Gastrocnemius medialis (tissue), 4 donors: ENCODE measurements at regions not wholly inside any gene's neighbourhood (a gene's known extent, or its start where the extent isn't known, plus 50 kb on each side); places are given as distances from the start of the nearest gene placed in this dataset.

ENCODE experiments used
- ATAC-seq, 2 donors: fragments of 150-250 bp; one replicate each; pipeline ENCODE4 v1.9.1; 2016
- DNase-seq, 2 donors: peaks; one replicate each; pipeline ENCODE4 v3.0.0-alpha.2; 2019
- H3K27ac ChIP-seq, 4 donors: fragments of 200-600 bp; sonication (generic); 1 replicate in 1 of 4; 2 replicates in 3 of 4; pipeline ENCODE4 v1.5.1; 2016 to 2018; ENCODE audit warnings: mild to moderate bottlenecking in 2 of 4, moderate library complexity in 1 of 4
- H3K27me3 ChIP-seq, 3 donors: fragments of 200-600 bp; sonication (generic) in 2 of 3; 1 replicate in 1 of 3; 2 replicates in 2 of 3; pipeline versions ENCODE4 v1.5.1 to v1.6.0; 2016 to 2019; ENCODE audit warnings: mild to moderate bottlenecking in 1 of 3, moderate library complexity in 1 of 3
- H3K36me3 ChIP-seq, 2 donors: fragments of 200-600 bp; sonication (generic) in 1 of 2; one replicate each; pipeline ENCODE4 v1.5.1; 2017 to 2018
- H3K4me1 ChIP-seq, 2 donors: fragments of 200-600 bp; sonication (generic) in 1 of 2; one replicate each; pipeline ENCODE4 v1.5.1; 2016 to 2017; ENCODE audit warnings: mild to moderate bottlenecking in 2 of 2
- H3K4me3 ChIP-seq, 4 donors: fragments of 200-600 bp; sonication (generic) in 3 of 4; 1 replicate in 1 of 4; 2 replicates in 3 of 4; pipeline ENCODE4 v1.5.1; 2016 to 2019; ENCODE audit warnings: mild to moderate bottlenecking in 2 of 4
- H3K9me3 ChIP-seq, 3 donors: fragments of 200-600 bp; sonication (generic) in 2 of 3; 1 replicate in 1 of 3; 2 replicates in 2 of 3; pipeline ENCODE4 v1.5.1; 2016 to 2019
- CTCF ChIP-seq, 5 experiments: fragments of 450-650 bp in 3 of 5; fragments of 200-600 bp in 2 of 5; sonication (generic) in 2 of 5; IDR thresholded peaks in 4 of 5; conservative IDR thresholded peaks in 1 of 5; 1 replicate in 4 of 5; 2 replicates in 1 of 5; pipeline ENCODE4 v1.5.1; 2016 to 2019; ENCODE audit warnings: antibody characterized with exemption in 5 of 5, mild to moderate bottlenecking in 3 of 5, moderate library complexity in 3 of 5
- POLR2A ChIP-seq, 2 donors: fragments of 450-650 bp; IDR thresholded peaks; one replicate each; pipeline ENCODE4 v1.6.1; 2017; ENCODE audit warnings: antibody characterized with exemption in 2 of 2, mild to moderate bottlenecking in 2 of 2, moderate library complexity in 2 of 2
- in situ Hi-C, 4 donors: fragments of 200-750 bp; cut with MboI; loops; one replicate each; pipeline versions ENCODE4 v1.15.0 to v1.8.0; 2017; ENCODE audit warnings: low sequenced_read_pairs in 4 of 4
- intact Hi-C: fragments of 100-400 bp; cut with DNase I; formaldehyde crosslinking; loops from one replicate; pipeline ENCODE4 v1.15.1; 2023; ENCODE audit warnings: low total_unique reads

- H3K9me3 ChIP-seq = no peaks in the 10 kb centered on the region
- H3K4me1 ChIP-seq = no peaks in the 10 kb centered on the region
- no peaks in the 10 kb centered on the region for H3K36me3 ChIP-seq
- no peak overlapping the region for H3K4me3 ChIP-seq
- in situ Hi-C loops = no loop called here
- TF ChIP-seq POLR2A (IDR thresholded peaks at IDR 0.05) = no peak
- TF ChIP-seq CTCF (IDR thresholded peaks at IDR 0.05 in 4 of 5, conservative IDR thresholded peaks at IDR 0.05 in 1 of 5) = no peak
- intact Hi-C loops = no loop called here
- DNase-seq (no peak), ATAC-seq (no peak)
- H3K27ac ChIP-seq = no peak overlapping the region
- no peaks in the 10 kb centered on the region for H3K27me3 ChIP-seq
These were observed 384.0 kb downstream of the SFMBT2 start for GRCh38 chr10:7026818-7027217.

- no peak overlapping the region for H3K27ac ChIP-seq
- TF ChIP-seq POLR2A (IDR thresholded peaks at IDR 0.05) = no peak
- no peak for TF ChIP-seq CTCF (IDR thresholded peaks at IDR 0.05 in 4 of 5, conservative IDR thresholded peaks at IDR 0.05 in 1 of 5)
- ATAC-seq = no peak
- no peak overlapping the region for H3K4me3 ChIP-seq
- in situ Hi-C loops = no loop called here
- H3K4me1 ChIP-seq = no peaks in the 10 kb centered on the region
- no peaks in the 10 kb centered on the region for H3K36me3 ChIP-seq
- H3K9me3 ChIP-seq = no peaks in the 10 kb centered on the region
- DNase-seq = no peak
- H3K27me3 ChIP-seq = no peaks in the 10 kb centered on the region
- intact Hi-C loops = no loop called here
These were observed 385.5 kb downstream of the SFMBT2 start for GRCh38 chr10:7025296-7025695.

GRCh38 chr10:7015457-7015856, 395.4 kb downstream of the SFMBT2 start:
- H3K4me1 ChIP-seq = no peaks in the 10 kb centered on the region
- no peak for ATAC-seq
- DNase-seq = no peak

GRCh38 chr10:7014721-7015120, 396.1 kb downstream of the SFMBT2 start:
- H3K4me3 ChIP-seq = no peak overlapping the region
- no peaks in the 10 kb centered on the region for H3K36me3 ChIP-seq
- H3K27ac ChIP-seq = no peak overlapping the region
- no peaks in the 10 kb centered on the region for H3K4me1 ChIP-seq
- in situ Hi-C loops = no loop called here
- ATAC-seq = no peak
- no peaks in the 10 kb centered on the region for H3K27me3 ChIP-seq
- no peaks in the 10 kb centered on the region for H3K9me3 ChIP-seq
- TF ChIP-seq CTCF (IDR thresholded peaks at IDR 0.05 in 4 of 5, conservative IDR thresholded peaks at IDR 0.05 in 1 of 5) (no peak), POLR2A (IDR thresholded peaks at IDR 0.05) (no peak)
- DNase-seq = no peak
- intact Hi-C loops = no loop called here

More at GRCh38 chr10:7015457-7015856, 395.4 kb downstream of the SFMBT2 start:
- in situ Hi-C loops (no loop called here), intact Hi-C loops (no loop called here)
- Histone ChIP-seq H3K9me3 (no peaks in the 10 kb centered on the region), H3K36me3 (no peaks in the 10 kb centered on the region), H3K4me3 (no peak overlapping the region), H3K27me3 (no peaks in the 10 kb centered on the region), H3K27ac (no peak overlapping the region)
- no peak for TF ChIP-seq CTCF (IDR thresholded peaks at IDR 0.05 in 4 of 5, conservative IDR thresholded peaks at IDR 0.05 in 1 of 5)
- TF ChIP-seq POLR2A (IDR thresholded peaks at IDR 0.05) = no peak

- intact Hi-C loops = no loop called here
- H3K4me3 ChIP-seq = no peak overlapping the region
- H3K27ac ChIP-seq = no peak overlapping the region
- TF ChIP-seq POLR2A (IDR thresholded peaks at IDR 0.05) = no peak
- TF ChIP-seq CTCF (IDR thresholded peaks at IDR 0.05 in 4 of 5, conservative IDR thresholded peaks at IDR 0.05 in 1 of 5) = no peak
- H3K4me1 ChIP-seq = no peaks in the 10 kb centered on the region
- DNase-seq (no peak), ATAC-seq (no peak)
- H3K27me3 ChIP-seq = no peaks in the 10 kb centered on the region
- H3K36me3 ChIP-seq = no peaks in the 10 kb centered on the region
- in situ Hi-C loops = no loop called here
- no peaks in the 10 kb centered on the region for H3K9me3 ChIP-seq
These were observed 398.8 kb downstream of the SFMBT2 start for GRCh38 chr10:7011994-7012393.
